ENCODE measurements at regions not wholly inside any gene's neighbourhood (a gene's known extent, or its start where the extent isn't known, plus 50 kb on each side); places are given as distances from the start of the nearest gene placed in this dataset.
A peak's percentile ranks its signal among the peaks of the same experiment; 100 is the strongest.

- TF ChIP-seq ZMIZ1 (IDR thresholded peaks at IDR 0.05; ENCODE audit: low read depth in 2 of 2, low read length in 2 of 2) (peak in 1 of 2 experiments; percentile 10; a peak in 1 of 4 replicates), KLF16 (IDR thresholded peaks at IDR 0.05) (peak; percentile 40; the same call in 1 of the 2 replicates), CREB1 (IDR thresholded peaks at IDR 0.05) (peak; percentile 38; the same call in 1 of the 2 replicates), CREB1 (CRISPR knock-in tag; IDR thresholded peaks at IDR 0.05) (peak; percentile 48; the same call in 1 of the 2 replicates), CCNT2 (IDR thresholded peaks at IDR 0.05; ENCODE audit: borderline replicate concordance, extremely low read depth, insufficient read length, low read depth, low read length) (peak; percentile 57), PBX2 (CRISPR knock-in tag; IDR thresholded peaks at IDR 0.05; ENCODE audit: low read depth) (peak; percentile 67), PBX2 (tag; conservative IDR thresholded peaks at IDR 0.05; ENCODE audit: low read depth) (peak; percentile 83), TOE1 (IDR thresholded peaks at IDR 0.05; ENCODE audit: borderline replicate concordance) (peak; percentile 88), TOE1 (CRISPR knock-in tag; IDR thresholded peaks at IDR 0.05; ENCODE audit: borderline replicate concordance, low read depth) (no peak), NFE2 (IDR thresholded peaks at IDR 0.05; ENCODE audit: low read depth) (peak; percentile 23; the same call in 1 of the 2 replicates), TAF7 (tag; IDR thresholded peaks at IDR 0.05) (peak; percentile 47), DPF2 (IDR thresholded peaks at IDR 0.05) (peak; percentile 73), KDM5B (IDR thresholded peaks at IDR 0.05; ENCODE audit: insufficient replicate concordance, low read depth, low read length) (peak; percentile 54), NR2C1 (IDR thresholded peaks at IDR 0.05) (peak; percentile 89), NR2C1 (tag; IDR thresholded peaks at IDR 0.05) (peak; percentile 93), EP300 (IDR thresholded peaks at IDR 0.05; ENCODE audit: low read length) (peak; percentile 61), ZNF121 (CRISPR knock-in tag; conservative IDR thresholded peaks at IDR 0.05) (no peak), ZNF639 (CRISPR knock-in tag; conservative IDR thresholded peaks at IDR 0.05 in 1 of 2, IDR thresholded peaks at IDR 0.05 in 1 of 2) (0 out of 4 replicates have a peak, but pooled peaks of 1 of the 2 experiments have one; percentile 33), HSF4 (CRISPR knock-in tag; IDR thresholded peaks at IDR 0.05; ENCODE audit: borderline replicate concordance) (no peak), BRCA1 (IDR thresholded peaks at IDR 0.05) (no peak), BRCA1 (CRISPR knock-in tag; IDR thresholded peaks at IDR 0.05) (no peak)
Observed at GRCh38 chr16:29290631-29291247, 115.8 kb downstream of the NPIPB11 start (continued).

Data from K562 (cell line).